HG02938 (cell line): ENCODE measurements at regions not wholly inside any gene's neighbourhood (a gene's known extent, or its start where the extent isn't known, plus 50 kb on each side); places are given as distances from the start of the nearest gene placed in this dataset.
"Not testable (repeated sequence)": the region's sequence is repeated elsewhere in the genome, so short reads cannot be mapped to it uniquely, and the experiment has no call there.

ENCODE experiments used
- ATAC-seq: cut with Tn5 transposase; IDR thresholded peaks from one replicate; pipeline ENCODE4 v1.9.1; 2021; ENCODE audit warnings: mild to moderate bottlenecking, moderate library complexity; ENCODE audit not compliant: unreplicated experiment

GRCh38 chr12:88856201-88856600 lies 275.9 kb upstream of the KITLG start:
- ATAC-seq, result no peak

- ATAC-seq, result no peak
These were observed 275.0 kb upstream of the KITLG start for GRCh38 chr12:88855301-88855700.

- ATAC-seq, result no peak
These were observed 274.0 kb upstream of the KITLG start for GRCh38 chr12:88854260-88854659.

GRCh38 chr12:88847246-88847645 lies 267.0 kb upstream of the KITLG start:
- not testable (repeated sequence) for ATAC-seq

GRCh38 chr12:88844426-88844825 lies 264.2 kb upstream of the KITLG start:
- ATAC-seq, result no peak

- ATAC-seq, result no peak
These were observed 262.0 kb upstream of the KITLG start for GRCh38 chr12:88842314-88842713.

GRCh38 chr12:88839486-88839885 lies 259.2 kb upstream of the KITLG start:
- ATAC-seq, result no peak

- no peak for ATAC-seq
These were observed 255.9 kb upstream of the KITLG start for GRCh38 chr12:88836156-88836555.

- ATAC-seq, result no peak
These were observed 254.0 kb upstream of the KITLG start for GRCh38 chr12:88834226-88834625.

GRCh38 chr12:88833641-88834116 lies 253.4 kb upstream of the KITLG start:
- ATAC-seq, result no peak

GRCh38 chr12:88828537-88828936 lies 248.3 kb upstream of the KITLG start:
- ATAC-seq, result not testable (repeated sequence)

GRCh38 chr12:88820012-88820411 lies 239.7 kb upstream of the KITLG start:
- no peak for ATAC-seq

GRCh38 chr12:88816201-88816600 lies 235.9 kb upstream of the KITLG start:
- no peak for ATAC-seq

- ATAC-seq, result no peak
These were observed 234.5 kb upstream of the KITLG start for GRCh38 chr12:88814779-88815178.

- ATAC-seq, result no peak
These were observed 232.3 kb upstream of the KITLG start for GRCh38 chr12:88812610-88813009.

GRCh38 chr12:88810806-88811205 lies 230.5 kb upstream of the KITLG start:
- no peak for ATAC-seq

- not testable (repeated sequence) for ATAC-seq
These were observed 229.6 kb upstream of the KITLG start for GRCh38 chr12:88809841-88810240.

- no peak for ATAC-seq
These were observed 225.4 kb upstream of the KITLG start for GRCh38 chr12:88805692-88806091.

GRCh38 chr12:88805286-88805685 lies 225.0 kb upstream of the KITLG start:
- no peak for ATAC-seq

GRCh38 chr12:88802096-88802706 lies 221.9 kb upstream of the KITLG start:
- peak; percentile 41 for ATAC-seq

- ATAC-seq, result no peak
These were observed 221.2 kb upstream of the KITLG start for GRCh38 chr12:88801227-88802095.

- no peak for ATAC-seq
These were observed 212.8 kb upstream of the KITLG start for GRCh38 chr12:88793096-88793495.
